ENCODE measurements at regions not wholly inside any gene's neighbourhood (a gene's known extent, or its start where the extent isn't known, plus 50 kb on each side); places are given as distances from the start of the nearest gene placed in this dataset.

DNA sequence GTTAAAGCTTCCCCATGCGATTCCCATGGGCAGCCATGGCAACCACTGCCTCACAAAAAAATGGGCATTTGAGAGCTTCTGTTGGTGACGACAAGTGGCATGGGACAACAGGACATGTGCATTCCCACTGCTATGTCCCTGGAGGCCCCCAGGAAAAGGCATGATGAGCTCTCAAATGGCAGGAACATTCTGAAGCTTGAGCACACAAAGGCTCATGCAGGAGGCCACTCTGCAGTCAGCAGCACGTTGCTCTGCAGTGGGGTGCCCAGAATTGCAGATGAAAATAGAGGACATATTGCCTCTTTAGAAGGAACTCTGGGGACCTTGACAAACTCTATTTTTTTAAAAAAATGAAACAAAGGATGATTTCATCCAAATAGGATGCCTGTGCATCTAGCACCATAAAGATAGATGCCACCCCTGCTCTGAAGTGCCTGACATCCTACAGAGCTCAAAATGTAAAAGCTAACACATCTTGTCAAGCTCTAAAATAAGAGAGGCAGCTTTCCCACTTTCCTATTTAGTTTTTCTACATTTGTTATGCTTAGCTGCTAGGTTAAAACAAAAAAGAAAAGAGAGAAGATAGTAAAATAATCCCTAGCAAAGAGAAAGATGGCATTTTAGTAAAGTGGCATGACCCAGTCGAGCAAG, 277.6 kb upstream of the ZC3H12C start:
- TF ChIP-seq, protein P1, sequence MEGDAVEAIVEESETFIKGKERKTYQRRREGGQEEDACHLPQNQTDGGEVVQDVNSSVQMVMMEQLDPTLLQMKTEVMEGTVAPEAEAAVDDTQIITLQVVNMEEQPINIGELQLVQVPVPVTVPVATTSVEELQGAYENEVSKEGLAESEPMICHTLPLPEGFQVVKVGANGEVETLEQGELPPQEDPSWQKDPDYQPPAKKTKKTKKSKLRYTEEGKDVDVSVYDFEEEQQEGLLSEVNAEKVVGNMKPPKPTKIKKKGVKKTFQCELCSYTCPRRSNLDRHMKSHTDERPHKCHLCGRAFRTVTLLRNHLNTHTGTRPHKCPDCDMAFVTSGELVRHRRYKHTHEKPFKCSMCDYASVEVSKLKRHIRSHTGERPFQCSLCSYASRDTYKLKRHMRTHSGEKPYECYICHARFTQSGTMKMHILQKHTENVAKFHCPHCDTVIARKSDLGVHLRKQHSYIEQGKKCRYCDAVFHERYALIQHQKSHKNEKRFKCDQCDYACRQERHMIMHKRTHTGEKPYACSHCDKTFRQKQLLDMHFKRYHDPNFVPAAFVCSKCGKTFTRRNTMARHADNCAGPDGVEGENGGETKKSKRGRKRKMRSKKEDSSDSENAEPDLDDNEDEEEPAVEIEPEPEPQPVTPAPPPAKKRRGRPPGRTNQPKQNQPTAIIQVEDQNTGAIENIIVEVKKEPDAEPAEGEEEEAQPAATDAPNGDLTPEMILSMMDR (conservative IDR thresholded peaks at IDR 0.05 in 1 of 2, IDR thresholded peaks at IDR 0.05 in 1 of 2; ENCODE audit: extremely low read depth in 1 of 2, insufficient read depth in 1 of 2, low read depth in 1 of 2, low read length in 2 of 2), result no peak
- no peak for TF ChIP-seq EZH2 (IDR thresholded peaks at IDR 0.05; ENCODE audit: borderline replicate concordance, low read length)
